Loucy (cell line): ENCODE measurements at regions not wholly inside any gene's neighbourhood (a gene's known extent, or its start where the extent isn't known, plus 50 kb on each side); places are given as distances from the start of the nearest gene placed in this dataset.
"Not testable (repeated sequence)": the region's sequence is repeated elsewhere in the genome, so short reads cannot be mapped to it uniquely, and the experiment has no call there.

ENCODE experiments used
- H2AFZ ChIP-seq: fragments of 200-600 bp; sonication (generic); 2 replicates; pipeline ENCODE4 v1.6.0; 2016; ENCODE audit warnings: antibody characterized with exemption, mild to moderate bottlenecking, low read length, moderate library complexity
- H3F3A ChIP-seq: fragments of 200-600 bp; 2 replicates; pipeline ENCODE4 v1.6.0; 2016; ENCODE audit warnings: antibody characterized with exemption, low read depth, mild to moderate bottlenecking
- H3K27me3 ChIP-seq: fragments of 200-600 bp; sonication (generic); 2 replicates; pipeline ENCODE4 v1.6.1; 2014; ENCODE audit warnings: low read length, mild to moderate bottlenecking; ENCODE audit not compliant: insufficient read depth, poor library complexity, severe bottlenecking
- H3K36me3 ChIP-seq: fragments of 200-600 bp; sonication (generic); 2 replicates; pipeline ENCODE4 v1.6.1; 2016; ENCODE audit warnings: low read length; ENCODE audit not compliant: insufficient read depth
- H3K4me1 ChIP-seq: fragments of 200-600 bp; sonication (generic); 2 replicates; pipeline ENCODE4 v1.5.1; 2014; ENCODE audit warnings: low read length, mild to moderate bottlenecking; ENCODE audit not compliant: insufficient read depth, poor library complexity, severe bottlenecking
- H3K4me2 ChIP-seq: fragments of 200-600 bp; sonication (generic); 2 replicates; pipeline ENCODE4 v1.6.0; 2014; ENCODE audit warnings: antibody characterized with exemption, low read length, low read depth, mild to moderate bottlenecking; ENCODE audit not compliant: poor library complexity, severe bottlenecking
- H3K4me3 ChIP-seq: fragments of 200-600 bp; sonication (generic); 2 replicates; pipeline ENCODE4 v1.5.1; 2014; ENCODE audit warnings: low read length, mild to moderate bottlenecking, mixed read lengths; ENCODE audit not compliant: poor library complexity, severe bottlenecking
- H3K79me2 ChIP-seq: fragments of 200-600 bp; sonication (generic); 2 replicates; pipeline ENCODE4 v1.6.1; 2014; ENCODE audit warnings: low read length; ENCODE audit not compliant: insufficient read depth
- H3K9ac ChIP-seq: fragments of 200-600 bp; sonication (generic); 2 replicates; pipeline ENCODE4 v1.6.0; 2014; ENCODE audit warnings: mild to moderate bottlenecking, low read depth, low read length, moderate library complexity; ENCODE audit not compliant: poor library complexity, severe bottlenecking
- H3K9me2 ChIP-seq: fragments of 200-600 bp; sonication (generic); replicated peaks from 2 replicates; pipeline ENCODE4 v1.6.1; 2016; ENCODE audit warnings: low read depth, low read length, mixed read lengths
- H3K9me3 ChIP-seq: fragments of 200-600 bp; sonication (generic); 2 replicates; pipeline ENCODE4 v1.6.1; 2014; ENCODE audit warnings: mild to moderate bottlenecking, antibody characterized with exemption, low read length, low read depth; ENCODE audit not compliant: insufficient read depth
- H4K20me1 ChIP-seq: fragments of 200-600 bp; sonication (generic); 2 replicates; pipeline ENCODE4 v1.6.0; 2014; ENCODE audit warnings: antibody characterized with exemption, low read length, mild to moderate bottlenecking; ENCODE audit not compliant: insufficient read depth, poor library complexity, severe bottlenecking
- EZH2phosphoT487 ChIP-seq: fragments of 200-600 bp; IDR thresholded peaks from 2 replicates; pipeline ENCODE4 v1.6.1; 2018; ENCODE audit warnings: antibody characterized with exemption, mild to moderate bottlenecking, moderate library complexity, borderline replicate concordance
- TF ChIP-seq, protein P1 (sequence below): fragments of 200-600 bp; sonication (generic); conservative IDR thresholded peaks from 2 replicates; pipeline ENCODE4 v1.5.1; 2014; ENCODE audit warnings: mild to moderate bottlenecking, antibody characterized with exemption, low read length

DNA sequence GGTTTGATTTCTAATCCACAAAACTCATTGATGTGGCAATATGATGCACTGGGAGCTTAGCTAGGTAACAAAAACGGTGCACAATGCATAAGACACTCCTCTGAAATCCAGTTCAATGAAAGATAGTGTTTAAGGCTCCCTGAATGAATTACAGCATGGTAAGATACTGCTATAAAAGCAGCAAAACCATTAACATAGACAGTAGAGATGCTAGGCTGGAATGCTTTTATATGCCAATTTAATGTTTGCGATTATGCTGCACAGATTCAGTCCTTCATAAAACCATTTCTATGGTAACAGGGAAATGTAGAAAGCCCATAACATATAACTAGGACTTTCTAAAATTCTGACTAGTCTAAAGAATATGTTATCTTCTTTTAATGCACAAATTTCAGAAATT lies 180.8 kb upstream of the NUDT12 start:
- TF ChIP-seq EZH2phosphoT487: no peak
- TF ChIP-seq, protein P1, sequence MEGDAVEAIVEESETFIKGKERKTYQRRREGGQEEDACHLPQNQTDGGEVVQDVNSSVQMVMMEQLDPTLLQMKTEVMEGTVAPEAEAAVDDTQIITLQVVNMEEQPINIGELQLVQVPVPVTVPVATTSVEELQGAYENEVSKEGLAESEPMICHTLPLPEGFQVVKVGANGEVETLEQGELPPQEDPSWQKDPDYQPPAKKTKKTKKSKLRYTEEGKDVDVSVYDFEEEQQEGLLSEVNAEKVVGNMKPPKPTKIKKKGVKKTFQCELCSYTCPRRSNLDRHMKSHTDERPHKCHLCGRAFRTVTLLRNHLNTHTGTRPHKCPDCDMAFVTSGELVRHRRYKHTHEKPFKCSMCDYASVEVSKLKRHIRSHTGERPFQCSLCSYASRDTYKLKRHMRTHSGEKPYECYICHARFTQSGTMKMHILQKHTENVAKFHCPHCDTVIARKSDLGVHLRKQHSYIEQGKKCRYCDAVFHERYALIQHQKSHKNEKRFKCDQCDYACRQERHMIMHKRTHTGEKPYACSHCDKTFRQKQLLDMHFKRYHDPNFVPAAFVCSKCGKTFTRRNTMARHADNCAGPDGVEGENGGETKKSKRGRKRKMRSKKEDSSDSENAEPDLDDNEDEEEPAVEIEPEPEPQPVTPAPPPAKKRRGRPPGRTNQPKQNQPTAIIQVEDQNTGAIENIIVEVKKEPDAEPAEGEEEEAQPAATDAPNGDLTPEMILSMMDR: no peak
- H2AFZ ChIP-seq: no peak overlapping the region
- H3K36me3 ChIP-seq: no peaks in the 10 kb centered on the region

GRCh38 chr5:103741984-103742383 lies 179.4 kb upstream of the NUDT12 start:
- Histone ChIP-seq H3K4me3 (no peak overlapping the region), H2AFZ (no peak overlapping the region), H3K36me3 (no peaks in the 10 kb centered on the region), H3K9ac (no peak overlapping the region), H3K79me2 (no peaks in the 10 kb centered on the region), H3K27me3 (no peaks in the 10 kb centered on the region), H3F3A (no peaks in the 10 kb centered on the region), H3K9me3 (no peaks in the 10 kb centered on the region), H3K4me1 (no peaks in the 10 kb centered on the region), H3K4me2 (no peak overlapping the region), H4K20me1 (no peaks in the 10 kb centered on the region), H3K9me2 (no peaks in the 10 kb centered on the region)
- TF ChIP-seq, protein P1: no peak
- no peak for TF ChIP-seq EZH2phosphoT487

More for the DNA sequence above, 180.8 kb upstream of the NUDT12 start:
- no peaks in the 10 kb centered on the region for H3K79me2 ChIP-seq
- no peaks in the 10 kb centered on the region for H3F3A ChIP-seq
- no peaks in the 10 kb centered on the region for H4K20me1 ChIP-seq
- H3K4me2 ChIP-seq: no peak overlapping the region
- no peaks in the 10 kb centered on the region for H3K4me1 ChIP-seq
- no peaks in the 10 kb centered on the region for H3K9me2 ChIP-seq
- no peaks in the 10 kb centered on the region for H3K9me3 ChIP-seq
- H3K27me3 ChIP-seq: no peaks in the 10 kb centered on the region
- no peak overlapping the region for H3K9ac ChIP-seq
- no peak overlapping the region for H3K4me3 ChIP-seq

GRCh38 chr5:103736343-103736742 lies 173.8 kb upstream of the NUDT12 start:
- H3K4me3 ChIP-seq, H3K4me2 ChIP-seq, H2AFZ ChIP-seq, H4K20me1 ChIP-seq, H3K36me3 ChIP-seq, H3K79me2 ChIP-seq, H3K9me3 ChIP-seq, H3K27me3 ChIP-seq, H3K9ac ChIP-seq, H3K4me1 ChIP-seq, H3F3A ChIP-seq, H3K9me2 ChIP-seq: not testable (repeated sequence)

DNA sequence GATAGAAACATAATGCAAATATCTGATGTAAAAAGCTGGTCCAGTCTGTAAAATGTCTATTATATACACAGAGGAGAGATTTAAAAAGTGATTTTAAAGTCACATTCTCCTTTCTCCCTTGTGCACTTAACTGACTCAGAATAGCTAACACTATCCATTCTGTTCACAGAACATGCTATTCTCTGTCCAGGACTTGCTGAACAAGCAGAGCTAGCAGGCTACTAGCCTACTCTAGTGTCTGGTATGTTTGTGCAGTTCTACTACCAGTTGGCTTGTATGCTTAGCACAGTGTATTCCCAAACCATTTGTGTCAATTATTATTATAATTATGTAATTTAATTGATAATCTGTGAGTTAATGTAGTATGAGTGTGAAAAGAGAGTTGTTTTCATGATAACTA lies 161.7 kb upstream of the NUDT12 start:
- no peak overlapping the region for H2AFZ ChIP-seq
- H3K4me1 ChIP-seq: no peaks in the 10 kb centered on the region
- H3K4me2 ChIP-seq: no peak overlapping the region
- H3K9ac ChIP-seq: no peak overlapping the region
- no peaks in the 10 kb centered on the region for H3K9me2 ChIP-seq
- H3K9me3 ChIP-seq: no peaks in the 10 kb centered on the region
- no peaks in the 10 kb centered on the region for H3K79me2 ChIP-seq
- H3K36me3 ChIP-seq: no peaks in the 10 kb centered on the region
- TF ChIP-seq EZH2phosphoT487: no peak
- TF ChIP-seq, protein P1: no peak
- no peaks in the 10 kb centered on the region for H4K20me1 ChIP-seq
- no peak overlapping the region for H3K4me3 ChIP-seq
- H3K27me3 ChIP-seq: no peaks in the 10 kb centered on the region
- no peaks in the 10 kb centered on the region for H3F3A ChIP-seq
